Stimulated activated memory B cell treated with anti-CD40 and anti-IgM and Interleukin-4, amounts not matched to agents 10 μg/mL and 1 μg/mL and 100 μg/mL, for 72 hours (primary cell): ENCODE measurements at regions not wholly inside any gene's neighbourhood (a gene's known extent, or its start where the extent isn't known, plus 50 kb on each side); places are given as distances from the start of the nearest gene placed in this dataset.

Source experiments
- ATAC-seq: fragments of 150-1000 bp; cut with Tn5 transposase; 2 replicates; pipeline ENCODE4 v1.10.0; 2021
- H3K27ac Mint-ChIP-seq: one replicate; pipeline ENCODE4 v1.8.0; 2022; ENCODE audit warnings: mild to moderate bottlenecking, mixed read lengths
- H3K27me3 Mint-ChIP-seq: one replicate; pipeline ENCODE4 v1.8.0; 2022; ENCODE audit warnings: mixed read lengths
- H3K36me3 Mint-ChIP-seq: one replicate; pipeline ENCODE4 v1.8.0; 2022; ENCODE audit warnings: mixed read lengths
- H3K4me1 Mint-ChIP-seq: one replicate; pipeline ENCODE4 v1.8.0; 2022; ENCODE audit warnings: mixed read lengths
- H3K4me3 Mint-ChIP-seq: one replicate; pipeline ENCODE4 v1.8.0; 2022; ENCODE audit warnings: mild to moderate bottlenecking, moderate library complexity, mixed read lengths
- H3K9me3 Mint-ChIP-seq: one replicate; pipeline ENCODE4 v1.8.0; 2022; ENCODE audit warnings: mixed read lengths

DNA sequence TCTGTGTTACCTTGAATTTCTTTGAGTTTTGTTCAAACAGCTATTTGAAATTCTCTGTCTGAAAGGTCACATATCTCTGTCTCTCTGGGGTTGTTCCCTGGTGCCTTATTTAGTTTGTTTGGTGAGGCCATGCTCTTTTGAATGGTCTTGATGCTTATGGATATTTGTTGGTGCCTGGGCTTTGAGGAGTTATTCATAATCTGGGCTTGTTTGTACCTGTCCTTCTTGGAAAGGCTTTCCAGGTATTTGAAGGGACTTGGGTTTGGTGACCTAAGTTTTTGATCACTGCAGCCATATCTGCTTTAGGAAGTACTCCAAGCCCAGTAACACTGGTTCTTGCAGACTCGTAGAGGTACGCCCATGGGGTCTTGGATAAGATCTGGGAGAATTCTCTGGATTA is 63.3 kb upstream of the MAGI3 start:
- no peak for ATAC-seq
- Mint-ChIP-seq H3K4me1 (no peaks in the 10 kb centered on the region), H3K36me3 (no peaks in the 10 kb centered on the region), H3K4me3 (no peak overlapping the region), H3K9me3 (no peaks in the 10 kb centered on the region), H3K27me3 (no peaks in the 10 kb centered on the region), H3K27ac (no peak overlapping the region)

DNA sequence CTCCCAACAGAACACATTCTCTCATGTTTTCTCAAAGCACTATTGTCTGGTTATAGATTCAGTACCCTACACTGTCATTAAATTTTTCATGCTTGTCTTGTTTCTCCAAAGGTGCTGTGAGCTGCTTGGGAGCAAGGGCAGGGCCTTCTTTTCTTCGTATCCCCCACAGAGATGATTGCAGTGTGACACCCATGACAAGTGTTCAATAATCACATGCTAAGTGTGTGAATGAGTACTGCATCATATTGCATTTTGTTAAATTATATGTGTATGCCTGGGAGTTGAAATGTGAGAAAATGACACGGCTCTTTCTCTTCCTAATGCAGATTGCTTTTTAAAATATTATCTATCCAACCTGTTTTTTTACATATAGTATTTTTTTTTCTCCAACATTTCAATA is 57.3 kb upstream of the MAGI3 start:
- no peak overlapping the region for H3K27ac Mint-ChIP-seq
- no peak overlapping the region for H3K4me3 Mint-ChIP-seq
- no peaks in the 10 kb centered on the region for H3K4me1 Mint-ChIP-seq
- peaks cover 9% of the 10 kb centered on the region for H3K27me3 Mint-ChIP-seq
- H3K9me3 Mint-ChIP-seq = no peaks in the 10 kb centered on the region
- ATAC-seq = no peak
- no peaks in the 10 kb centered on the region for H3K36me3 Mint-ChIP-seq

GRCh38 chr1:113340038-113340437 is 50.3 kb upstream of the MAGI3 start:
- Mint-ChIP-seq H3K27ac (no peak overlapping the region), H3K36me3 (no peaks in the 10 kb centered on the region), H3K9me3 (peaks cover 3% of the 10 kb centered on the region), H3K4me3 (no peak overlapping the region), H3K4me1 (no peaks in the 10 kb centered on the region), H3K27me3 (peaks cover 28% of the 10 kb centered on the region)
- ATAC-seq = no peak
